ENCODE measurements at regions not wholly inside any gene's neighbourhood (a gene's known extent, or its start where the extent isn't known, plus 50 kb on each side); places are given as distances from the start of the nearest gene placed in this dataset.

GRCh38 chr15:25250011-25250596 is 188.7 kb downstream of the UBE3A start:
- DNase-seq, result peak; percentile 36

- DNase-seq, result peak; percentile 24
Measured at GRCh38 chr15:25250906-25251622, 187.8 kb downstream of the UBE3A start.

- peak; percentile 37 for DNase-seq
Measured at GRCh38 chr15:25251700-25252390, 187.0 kb downstream of the UBE3A start.

GRCh38 chr15:25253048-25253973 is 185.5 kb downstream of the UBE3A start:
- peak; percentile 55 for DNase-seq

GRCh38 chr15:25268166-25268565 is 170.7 kb downstream of the UBE3A start:
- no peak for DNase-seq
